Activated B cell treated with CpG ODN at 0.5 μM for 24 hours (primary cell): ENCODE measurements at regions not wholly inside any gene's neighbourhood (a gene's known extent, or its start where the extent isn't known, plus 50 kb on each side); places are given as distances from the start of the nearest gene placed in this dataset.

Experiments
- ATAC-seq: fragments of 200-7000 bp; cut with Tn5 transposase; one replicate; pipeline ENCODE4 v1.10.0; 2021; ENCODE audit warnings: low read depth, mild to moderate bottlenecking, moderate library complexity
- CTCF ChIA-PET: fragments of 350-600 bp; sonication (Branson Sonifier 250); formaldehyde crosslinking; loops from one replicate; lab custom pipeline; 2021; ENCODE audit warnings: antibody characterized with exemption; lab: Charles Lee
- POLR2A ChIA-PET: fragments of 350-600 bp; sonication (Branson Sonifier 250); formaldehyde crosslinking; loops from one replicate; lab custom pipeline; 2021; ENCODE audit warnings: antibody characterized with exemption; lab: Charles Lee
- DNase-seq: peaks from one replicate; pipeline ENCODE4 v3.0.0; 2022
- H3K27ac Mint-ChIP-seq: one replicate; pipeline ENCODE4 v1.8.0; 2020; ENCODE audit warnings: mixed read lengths
- H3K27me3 Mint-ChIP-seq: one replicate; pipeline ENCODE4 v1.8.0; 2021; ENCODE audit warnings: mixed read lengths
- H3K36me3 Mint-ChIP-seq: one replicate; pipeline ENCODE4 v1.8.0; 2021; ENCODE audit warnings: low read depth, mixed read lengths
- H3K4me1 Mint-ChIP-seq: one replicate; pipeline ENCODE4 v1.8.0; 2021; ENCODE audit warnings: mixed read lengths
- H3K4me3 Mint-ChIP-seq: one replicate; pipeline ENCODE4 v1.8.0; 2020; ENCODE audit warnings: mild to moderate bottlenecking, mixed read lengths
- H3K9me3 Mint-ChIP-seq: one replicate; pipeline ENCODE4 v1.8.0; 2020; ENCODE audit warnings: mixed read lengths
- CTCF ChIP-seq: fragments of 200-600 bp; IDR thresholded peaks from one replicate; pipeline ENCODE4 v1.8.0; 2022; ENCODE audit warnings: antibody characterized with exemption, mild to moderate bottlenecking
- intact Hi-C: fragments of 100-400 bp; cut with micrococcal nuclease; formaldehyde crosslinking; loops from one replicate; pipeline ENCODE4 v1.15.1; 2024

- Mint-ChIP-seq H3K36me3 (no peaks in the 10 kb centered on the region), H3K4me3 (no peak overlapping the region), H3K9me3 (peaks cover 9% of the 10 kb centered on the region), H3K27ac (no peak overlapping the region), H3K4me1 (no peaks in the 10 kb centered on the region), H3K27me3 (peaks cover 11% of the 10 kb centered on the region)
- TF ChIP-seq CTCF, result no peak
- DNase-seq (no peak), ATAC-seq (no peak)
- ChIA-PET POLR2A (no interaction called here), CTCF (no interaction called here)
- intact Hi-C loops, result no loop called here
Observed at GRCh38 chr20:39242614-39243013, 280.5 kb downstream of the DHX35 start.

GRCh38 chr20:39234520-39235095, 272.5 kb downstream of the DHX35 start:
- no peak for TF ChIP-seq CTCF
- ChIA-PET CTCF (no interaction called here), POLR2A (no interaction called here)
- intact Hi-C loops, result no loop called here
- H3K9me3 Mint-ChIP-seq, result no peaks in the 10 kb centered on the region
- no peaks in the 10 kb centered on the region for H3K4me1 Mint-ChIP-seq
- H3K4me3 Mint-ChIP-seq, result no peak overlapping the region
- peaks cover 3% of the 10 kb centered on the region for H3K27me3 Mint-ChIP-seq
- H3K36me3 Mint-ChIP-seq, result no peaks in the 10 kb centered on the region
- ATAC-seq, result no peak
- no peak overlapping the region for H3K27ac Mint-ChIP-seq
- no peak for DNase-seq

- no peaks in the 10 kb centered on the region for H3K9me3 Mint-ChIP-seq
- H3K4me3 Mint-ChIP-seq, result no peak overlapping the region
- intact Hi-C loops, result no loop called here
- H3K27me3 Mint-ChIP-seq, result peaks cover 5% of the 10 kb centered on the region
- no peak for TF ChIP-seq CTCF
- POLR2A ChIA-PET, result no interaction called here
- no peaks in the 10 kb centered on the region for H3K4me1 Mint-ChIP-seq
- no peak overlapping the region for H3K27ac Mint-ChIP-seq
- DNase-seq, result no peak
- CTCF ChIA-PET, result no interaction called here
- no peak for ATAC-seq
- H3K36me3 Mint-ChIP-seq, result no peaks in the 10 kb centered on the region
Observed at GRCh38 chr20:39233755-39234154, 271.6 kb downstream of the DHX35 start.

GRCh38 chr20:39227416-39227815, 265.3 kb downstream of the DHX35 start:
- DNase-seq (no peak), ATAC-seq (no peak)
- ChIA-PET CTCF (no interaction called here), POLR2A (no interaction called here)
- Mint-ChIP-seq H3K4me1 (no peaks in the 10 kb centered on the region), H3K27me3 (peaks cover 5% of the 10 kb centered on the region), H3K4me3 (no peak overlapping the region), H3K9me3 (no peaks in the 10 kb centered on the region), H3K27ac (no peak overlapping the region), H3K36me3 (no peaks in the 10 kb centered on the region)
- intact Hi-C loops, result no loop called here
- no peak for TF ChIP-seq CTCF

- ATAC-seq (no peak), DNase-seq (no peak)
- Mint-ChIP-seq H3K9me3 (no peaks in the 10 kb centered on the region), H3K27me3 (peaks cover 8% of the 10 kb centered on the region), H3K4me3 (no peak overlapping the region), H3K4me1 (no peaks in the 10 kb centered on the region), H3K27ac (no peak overlapping the region), H3K36me3 (no peaks in the 10 kb centered on the region)
- ChIA-PET POLR2A (no interaction called here), CTCF (no interaction called here)
- intact Hi-C loops, result no loop called here
- TF ChIP-seq CTCF, result no peak
Observed at GRCh38 chr20:39225978-39226377, 263.8 kb downstream of the DHX35 start.
